IPS DF 4.7 (cell line): ENCODE measurements at regions not wholly inside any gene's neighbourhood (a gene's known extent, or its start where the extent isn't known, plus 50 kb on each side); places are given as distances from the start of the nearest gene placed in this dataset.

ENCODE experiments used
- DNase-seq: peaks from one replicate; pipeline ENCODE4 v3.0.0-alpha.2; 2013; ENCODE audit warnings: low spot score; ENCODE audit errors: extremely low read depth

DNA sequence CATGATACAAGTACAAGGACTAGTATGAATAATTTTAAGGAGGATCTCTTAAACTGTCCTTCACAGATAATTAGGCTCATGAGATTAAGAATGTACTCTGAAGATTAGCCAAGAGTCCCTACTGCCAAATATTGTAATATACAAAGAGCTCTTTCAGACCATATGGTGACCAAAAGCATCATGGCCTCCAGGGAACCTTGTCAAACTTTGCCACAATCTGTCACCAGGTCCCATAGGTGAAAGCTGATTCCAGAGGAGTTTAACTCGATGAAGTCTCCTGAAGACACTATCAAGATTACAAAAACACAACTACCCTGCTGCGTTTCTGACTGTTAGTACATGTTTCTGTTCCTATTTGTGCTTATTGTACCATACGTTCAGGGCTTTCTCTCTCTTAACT lies 395.4 kb upstream of the ITGA1 start:
- DNase-seq: no peak

DNA sequence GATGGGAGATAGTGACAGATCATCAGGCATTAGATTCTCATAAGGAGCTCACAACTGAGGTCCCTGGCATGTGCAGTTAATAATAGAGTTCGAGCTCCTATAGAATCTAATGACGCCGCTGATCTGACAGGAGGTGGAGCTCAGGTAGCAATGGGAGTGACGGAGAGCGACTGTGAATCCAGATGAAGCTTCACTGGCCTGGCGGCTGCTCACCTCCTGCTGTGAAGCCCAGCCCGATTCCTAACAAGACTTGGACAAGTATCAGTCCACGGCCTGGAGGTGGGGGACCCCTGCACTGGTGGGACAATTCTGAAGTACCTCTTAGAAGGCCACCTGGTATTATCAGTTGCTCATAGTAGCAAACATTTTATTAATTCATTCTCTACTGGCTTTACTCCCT lies 377.9 kb upstream of the ITGA1 start:
- DNase-seq: no peak

DNA sequence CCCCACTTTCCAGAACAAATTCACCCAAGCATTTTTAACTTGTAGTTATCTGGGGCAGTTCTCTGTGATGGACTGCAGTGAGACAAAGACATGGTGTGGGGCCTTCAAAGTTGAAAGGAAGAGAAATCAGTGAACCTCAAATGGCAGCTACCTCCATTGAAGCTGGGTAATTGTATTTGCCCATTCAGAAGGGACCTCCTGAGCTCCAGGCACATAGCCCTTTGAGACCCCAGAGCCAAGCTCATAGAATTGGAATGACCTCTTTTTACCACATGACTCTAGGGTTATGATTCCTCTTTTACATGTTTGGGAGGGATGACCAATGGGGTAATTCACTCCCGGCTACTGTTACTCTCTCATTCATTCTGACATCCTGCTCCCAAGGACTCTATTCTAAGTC lies 368.4 kb upstream of the ITGA1 start:
- DNase-seq: no peak

DNA sequence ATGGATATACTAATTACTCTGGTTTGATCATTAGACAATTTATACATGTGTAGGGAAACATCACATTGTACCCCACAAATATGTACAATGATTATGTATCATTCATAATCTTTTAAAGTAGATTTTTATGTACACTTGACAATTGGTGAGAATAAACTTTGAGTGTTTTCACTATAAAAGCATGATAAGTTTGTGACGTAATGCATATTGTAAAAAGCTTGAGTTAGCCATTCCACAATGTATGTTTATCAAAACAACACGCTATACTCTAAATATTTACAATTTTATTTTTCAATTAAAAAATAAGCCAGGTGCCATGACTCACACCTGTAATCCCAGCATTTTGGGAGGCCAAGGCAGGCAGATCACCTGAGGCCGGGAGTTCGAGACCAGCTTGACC lies 360.1 kb upstream of the ITGA1 start:
- DNase-seq: no peak

DNA sequence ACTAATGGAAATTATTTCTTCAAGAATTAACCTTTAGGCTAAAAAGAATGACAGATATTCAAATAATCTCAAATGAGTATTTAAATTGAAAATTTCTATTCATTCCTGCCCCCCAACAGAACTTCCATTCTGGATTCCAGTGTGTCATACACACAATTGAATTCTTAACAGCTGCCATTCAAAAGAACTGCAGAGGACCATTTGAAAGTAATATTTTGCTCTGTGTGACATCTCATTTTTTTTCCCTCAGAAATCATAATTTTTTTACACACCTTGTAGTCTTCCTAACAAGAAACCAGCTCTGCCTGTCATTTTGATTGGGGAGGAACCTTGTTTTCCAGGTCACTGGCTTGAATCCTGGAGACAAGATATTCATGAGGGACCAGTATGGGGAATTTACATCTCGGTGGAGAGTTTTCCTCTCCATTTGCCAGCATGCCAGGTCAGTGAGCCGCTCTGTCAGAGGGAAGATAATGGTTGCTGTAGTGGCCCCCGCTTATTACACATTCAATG lies 358.7 kb upstream of the ITGA1 start:
- no peak for DNase-seq

DNA sequence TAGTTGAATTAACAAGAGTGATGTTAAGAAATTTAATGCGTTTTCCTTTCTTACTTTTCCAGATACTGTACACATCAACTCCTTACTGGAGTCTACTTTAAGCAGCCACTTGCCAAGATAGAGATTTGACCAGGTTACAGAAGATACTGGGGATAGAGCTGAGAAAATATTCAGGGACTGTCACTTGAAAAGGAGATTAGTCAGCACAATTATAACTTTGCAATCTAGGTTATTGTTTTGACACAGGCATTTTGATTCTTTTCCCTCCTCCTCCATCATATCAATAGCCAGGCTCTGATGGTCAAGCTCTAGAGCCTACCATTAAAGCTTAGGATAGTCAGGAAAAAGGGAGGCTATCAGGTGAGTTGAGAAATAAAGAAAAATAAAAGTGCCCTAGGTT lies 345.9 kb upstream of the ITGA1 start:
- DNase-seq: no peak

DNA sequence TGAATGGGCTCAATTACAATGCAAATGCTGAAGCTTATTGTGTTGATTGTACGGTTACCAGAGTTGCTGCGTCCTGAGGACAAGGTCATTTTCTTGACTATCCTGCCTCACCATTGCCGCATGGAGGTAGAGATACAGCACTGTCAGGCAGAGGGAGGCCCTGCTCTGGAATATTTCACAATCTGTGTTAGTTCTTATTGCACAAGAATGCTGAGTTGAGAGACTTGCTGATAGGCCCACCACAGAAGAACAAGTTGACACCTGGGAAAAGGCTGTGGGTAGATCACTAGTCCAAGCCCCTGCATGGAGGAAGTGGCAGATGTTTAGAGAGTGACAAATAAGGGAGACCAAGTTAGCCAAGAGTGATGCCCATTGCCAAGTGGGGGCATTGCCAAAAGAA lies 344.5 kb upstream of the ITGA1 start:
- DNase-seq: no peak

DNA sequence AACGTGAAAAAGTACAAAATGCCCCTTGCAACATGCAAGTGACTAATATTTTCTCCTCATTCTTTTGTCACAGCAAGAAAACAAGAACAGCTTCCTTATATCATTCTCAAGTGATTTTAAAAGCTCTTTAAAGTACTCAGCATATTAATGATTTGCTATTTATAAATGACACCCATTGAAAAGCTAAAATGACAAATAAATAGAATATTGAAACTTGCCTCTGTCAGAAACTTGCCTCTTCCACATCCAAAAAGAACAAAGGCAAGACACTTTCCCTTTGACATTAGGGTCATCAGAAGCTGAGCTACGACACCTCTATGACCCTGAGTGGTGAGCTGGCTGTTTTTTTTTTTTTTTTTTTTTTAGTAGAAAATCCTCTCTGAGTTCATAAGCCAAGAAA lies 339.6 kb upstream of the ITGA1 start:
- DNase-seq: no peak

DNA sequence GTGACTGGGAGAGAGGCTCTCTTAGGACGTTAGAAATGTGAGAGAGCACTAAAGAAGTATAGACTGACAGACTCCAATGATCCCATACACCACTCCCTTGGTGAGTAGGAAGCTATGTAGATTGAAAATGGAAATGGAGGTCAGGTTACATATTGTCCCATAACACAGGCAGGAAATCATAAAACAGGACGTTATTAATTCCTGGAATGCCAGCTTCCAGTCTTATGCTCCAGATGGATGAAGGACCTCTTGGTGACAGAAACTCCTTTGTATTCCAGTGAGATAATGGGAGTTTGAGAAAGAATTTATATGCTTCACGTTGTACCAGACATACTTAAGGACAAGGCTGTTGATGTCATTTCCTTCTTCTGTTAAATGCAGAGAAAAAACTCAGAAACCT lies 338.2 kb upstream of the ITGA1 start:
- no peak for DNase-seq

DNA sequence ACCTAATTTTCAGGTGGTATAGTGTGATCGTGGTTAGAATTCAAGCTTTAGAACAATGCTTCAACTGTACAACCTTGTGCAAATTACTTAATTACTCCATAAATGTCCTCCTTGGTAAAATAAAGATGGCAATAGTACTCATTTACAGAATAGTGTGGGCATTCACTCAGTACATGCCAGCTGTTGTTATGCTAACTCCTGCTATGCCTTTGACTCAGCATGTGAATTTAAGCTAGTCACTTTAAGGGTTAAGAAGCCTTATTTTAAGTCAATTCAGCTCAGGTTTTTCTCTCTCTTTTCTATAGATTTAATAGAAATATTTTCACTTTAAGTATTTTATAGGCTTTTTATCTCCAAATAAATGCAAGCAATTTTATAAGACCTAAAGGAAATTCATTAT lies 335.6 kb upstream of the ITGA1 start:
- DNase-seq: peak; percentile 9

DNA sequence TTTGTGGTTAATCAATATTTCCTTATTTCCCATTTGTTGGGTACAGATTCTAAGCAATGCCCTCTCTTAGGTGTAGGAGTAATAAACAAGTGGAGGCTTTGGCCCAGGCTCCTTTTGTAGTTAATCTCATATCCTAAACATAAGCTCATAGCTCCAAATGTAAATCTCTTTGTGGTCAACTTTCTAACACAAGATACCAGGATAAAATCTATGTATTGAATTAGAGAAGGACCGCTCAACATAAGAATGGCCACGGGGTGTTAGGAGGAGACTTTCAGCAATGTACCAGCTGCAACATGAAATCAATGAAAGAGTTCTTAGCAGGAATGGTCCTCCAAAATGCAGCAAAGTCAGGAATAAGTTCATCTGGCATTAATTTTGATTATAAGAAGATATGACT lies 334.5 kb upstream of the ITGA1 start:
- DNase-seq: no peak

DNA sequence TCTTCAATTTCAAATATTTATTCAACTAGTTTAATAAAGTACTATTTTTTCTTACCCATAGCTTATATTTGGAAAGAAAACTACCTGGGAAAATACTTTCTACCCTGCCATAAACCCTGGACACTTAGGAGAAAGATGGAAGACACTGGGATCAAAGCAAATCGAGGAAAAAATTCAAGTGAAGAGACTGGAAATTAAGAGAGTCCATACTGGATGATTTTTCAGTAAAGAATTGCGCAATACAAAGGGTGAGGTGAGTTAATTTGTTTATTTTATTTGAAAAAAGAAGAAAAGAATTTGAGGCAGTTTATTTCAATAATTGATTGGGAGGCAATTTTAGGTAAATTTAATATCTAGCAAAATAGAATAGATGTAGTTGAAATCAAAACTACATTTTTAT lies 331.8 kb upstream of the ITGA1 start:
- DNase-seq: no peak

DNA sequence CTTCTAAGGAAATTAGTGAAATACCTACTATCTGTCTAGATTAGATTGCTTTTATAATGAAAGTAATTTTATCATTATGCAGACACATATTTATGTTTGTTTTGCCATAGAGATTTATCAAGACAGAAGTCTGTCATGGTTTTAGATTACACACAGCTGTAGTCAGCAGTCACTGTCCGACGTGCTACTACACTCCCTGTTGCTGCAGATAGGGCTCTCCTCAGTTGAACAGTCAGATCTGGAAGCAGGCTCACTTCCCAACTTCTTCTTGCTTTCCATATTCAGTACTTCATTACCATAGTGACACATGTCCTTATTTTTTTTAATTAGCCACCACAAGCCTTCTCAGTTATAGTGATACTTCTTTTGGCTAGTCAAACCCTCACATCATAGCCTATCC lies 329.9 kb upstream of the ITGA1 start:
- no peak for DNase-seq

DNA sequence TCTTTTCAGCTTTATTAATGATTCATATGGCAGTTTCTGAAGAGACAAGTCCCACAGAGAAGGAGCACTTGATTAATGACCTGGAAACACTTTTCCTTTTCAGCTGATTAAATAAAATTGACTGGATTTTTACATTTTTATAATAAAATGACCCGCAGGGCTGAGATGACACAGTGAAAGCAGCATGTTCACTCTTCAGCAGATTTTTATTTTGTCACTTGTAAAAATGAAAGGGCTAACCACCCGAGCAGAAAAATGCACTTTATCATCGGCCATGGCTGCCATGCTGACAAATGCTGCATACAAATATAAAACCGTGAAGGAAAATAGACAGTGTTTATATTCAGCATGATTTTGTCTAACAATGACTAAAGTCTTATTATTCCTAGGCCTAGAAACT lies 321.6 kb upstream of the ITGA1 start:
- DNase-seq: no peak

DNA sequence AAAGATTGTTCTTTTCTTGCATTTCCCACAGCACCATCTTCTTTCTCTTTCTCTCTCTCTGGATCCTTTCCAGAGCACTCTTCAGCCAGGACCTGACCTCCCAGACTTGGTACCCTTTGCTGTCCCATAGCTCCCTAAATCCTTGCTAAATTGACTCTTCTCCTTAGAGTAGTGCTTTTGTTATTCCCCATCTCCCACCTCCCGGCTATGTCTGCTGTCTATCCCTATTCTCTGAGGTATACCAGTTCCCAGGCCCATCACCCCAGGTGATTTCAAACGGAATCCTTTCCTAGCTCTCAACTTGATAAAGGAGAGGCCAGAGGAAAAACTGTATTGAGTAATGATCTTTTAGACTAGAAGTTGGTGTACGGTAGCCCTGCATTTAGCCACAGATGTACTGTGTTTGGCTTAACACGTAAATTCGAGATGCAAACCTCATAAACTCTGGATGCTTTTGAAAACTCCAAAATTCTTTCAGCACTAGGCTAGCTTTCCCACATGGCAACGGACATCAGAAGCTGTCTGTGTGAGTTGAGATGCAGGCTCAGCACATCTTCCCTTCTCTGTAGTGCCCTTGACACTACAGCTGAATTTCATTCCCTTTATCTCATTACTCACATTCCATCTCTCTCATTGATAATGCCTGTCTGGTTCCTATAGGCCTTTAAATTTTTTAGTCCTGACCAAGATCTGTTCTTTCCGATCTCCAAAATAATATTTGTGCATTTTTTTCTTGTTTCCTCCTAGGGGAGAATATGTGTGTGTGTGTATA lies 320.8 kb upstream of the ITGA1 start:
- DNase-seq: no peak

DNA sequence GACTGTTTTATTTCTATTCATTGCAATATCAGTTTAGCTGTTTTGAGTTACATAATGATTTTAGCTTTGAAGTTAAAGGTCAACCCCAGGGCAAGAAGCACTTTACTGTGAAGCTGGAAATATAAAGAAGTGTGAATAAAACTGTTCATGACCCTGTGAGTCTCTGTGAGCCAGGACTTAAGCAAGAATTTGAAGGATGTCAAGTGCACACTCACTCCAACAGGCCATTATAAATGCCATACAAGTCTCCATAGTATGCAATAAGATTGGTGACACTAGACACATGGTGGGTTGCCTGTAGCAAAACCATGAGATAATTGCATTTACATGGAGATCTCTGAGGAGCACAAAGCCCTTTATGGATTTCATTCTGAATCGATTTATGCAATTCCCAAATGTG lies 318.7 kb upstream of the ITGA1 start:
- DNase-seq: no peak

DNA sequence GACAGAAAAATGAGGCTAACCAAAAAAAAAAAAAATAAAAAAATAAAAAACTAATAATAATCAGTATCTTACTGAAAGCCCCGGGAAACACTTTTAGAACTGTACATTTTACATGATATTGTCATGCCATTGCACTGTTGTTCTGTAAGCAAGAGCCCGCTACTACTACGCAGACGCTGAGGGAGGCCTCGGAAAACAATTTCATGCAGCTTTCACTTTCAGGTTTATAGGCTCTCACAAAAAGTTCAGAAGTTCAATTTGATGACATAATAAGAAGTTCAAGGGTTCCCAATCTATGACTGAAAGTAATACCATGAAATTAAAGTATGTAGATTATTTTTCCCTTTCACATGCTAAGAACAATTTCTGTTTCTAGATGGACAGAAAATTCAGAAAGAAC lies 318.3 kb upstream of the ITGA1 start:
- DNase-seq: no peak

DNA sequence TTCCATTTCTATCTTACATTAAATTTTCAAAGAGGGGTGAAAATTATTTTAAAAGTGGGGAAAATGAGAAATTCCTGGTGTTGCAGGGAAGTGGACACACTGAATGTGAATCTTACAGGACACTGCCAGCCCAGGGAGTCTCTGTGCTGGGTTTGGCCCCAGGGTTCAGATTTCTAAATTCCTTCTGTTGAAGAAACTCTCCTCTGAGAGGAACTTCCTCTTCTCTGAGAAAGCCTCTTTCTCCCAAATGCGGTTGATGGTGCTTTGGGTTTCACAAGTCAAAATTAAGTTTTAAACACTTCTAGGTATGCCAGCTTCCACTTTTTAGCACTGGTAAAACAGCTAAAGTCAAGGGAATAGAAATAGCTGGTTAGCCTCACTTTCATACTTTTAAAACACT lies 317.9 kb upstream of the ITGA1 start:
- no peak for DNase-seq

DNA sequence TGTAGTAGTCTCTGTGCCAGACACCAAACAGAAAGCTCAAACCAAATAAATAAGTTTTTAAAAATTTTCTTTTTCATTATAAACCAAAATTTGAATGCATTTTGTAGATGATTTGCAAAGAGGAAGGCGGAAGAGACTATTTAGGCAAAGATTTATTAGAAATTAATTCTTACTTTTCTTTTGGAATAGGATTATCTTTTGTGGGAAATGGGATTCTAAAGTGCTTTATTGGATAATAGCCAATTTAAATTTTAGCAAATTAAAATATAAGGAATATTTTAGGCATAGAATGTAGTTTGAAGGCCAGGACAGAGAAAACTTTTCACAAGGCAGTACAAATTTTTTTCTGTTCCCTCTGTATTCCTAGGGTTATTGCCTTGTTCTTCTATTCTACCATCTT lies 311.4 kb upstream of the ITGA1 start:
- DNase-seq: no peak

DNA sequence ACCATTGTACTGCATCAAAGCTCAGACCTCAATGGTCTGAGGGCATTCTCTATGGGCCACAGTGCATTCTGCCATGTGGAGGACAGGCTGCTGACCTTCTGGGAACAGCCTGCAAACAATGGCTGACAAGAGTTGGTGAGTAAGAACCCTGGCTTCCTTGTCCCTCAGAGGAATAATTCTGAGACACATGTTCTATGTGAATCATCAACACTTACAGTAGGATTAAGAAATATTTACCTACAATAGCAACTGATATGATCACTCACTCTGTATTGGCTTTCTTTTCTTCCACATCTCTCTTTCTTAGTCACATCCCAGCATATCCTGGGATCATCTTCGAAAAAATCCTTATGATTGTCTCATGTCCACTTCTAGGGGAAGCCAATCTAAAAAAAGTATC lies 306.5 kb upstream of the ITGA1 start:
- no peak for DNase-seq

DNA sequence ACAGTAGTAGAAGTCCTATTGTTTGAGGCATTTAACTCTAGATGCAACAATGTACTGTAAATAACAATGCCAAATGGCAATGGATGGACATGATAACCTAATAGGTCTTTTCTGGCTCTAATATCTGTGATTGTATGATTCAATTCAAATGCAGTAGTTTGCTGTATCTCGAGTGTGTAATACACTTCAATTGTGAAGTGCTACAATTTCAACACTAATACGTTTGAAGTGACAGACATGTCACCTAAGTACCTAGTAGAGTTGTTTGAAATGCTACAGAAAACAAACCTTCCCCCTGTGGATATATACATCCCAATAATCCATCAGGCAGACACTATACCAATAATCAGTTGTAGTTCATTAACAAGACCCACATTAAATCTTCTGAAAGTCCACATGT lies 305.9 kb upstream of the ITGA1 start:
- DNase-seq: no peak

DNA sequence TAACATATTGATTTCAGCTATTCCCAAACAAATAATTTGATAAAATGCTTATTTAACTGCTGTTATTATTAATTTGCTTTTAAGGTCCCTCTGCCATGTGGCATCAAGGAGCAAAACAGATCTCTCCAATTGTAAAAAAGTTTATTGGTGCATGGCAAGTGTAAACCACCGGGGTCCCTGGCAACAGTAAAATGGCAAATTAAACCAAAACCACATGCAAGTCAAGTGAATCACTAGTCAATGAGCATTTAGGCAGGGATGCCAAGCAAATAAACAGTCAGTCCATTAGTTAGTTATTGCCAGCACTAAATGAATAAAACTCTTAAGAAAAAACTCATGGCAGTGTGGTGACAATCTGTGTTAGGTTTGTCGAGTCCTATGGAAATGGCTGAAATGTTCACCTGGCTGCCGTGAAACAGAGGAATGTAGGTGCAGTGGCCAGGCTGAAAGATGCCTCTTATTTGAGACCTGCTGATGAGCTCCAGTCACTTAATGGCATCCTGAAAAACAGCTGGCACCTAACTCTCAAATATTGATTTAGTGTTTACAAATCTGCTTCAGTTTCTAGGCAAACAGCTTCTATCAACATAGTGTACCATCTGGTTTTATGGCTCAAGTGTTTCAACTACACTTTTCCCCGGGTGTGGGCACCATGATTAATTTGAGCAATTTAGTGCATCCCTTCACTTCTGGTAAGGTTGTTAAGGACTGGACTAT lies 296.5 kb upstream of the ITGA1 start:
- DNase-seq: no peak

DNA sequence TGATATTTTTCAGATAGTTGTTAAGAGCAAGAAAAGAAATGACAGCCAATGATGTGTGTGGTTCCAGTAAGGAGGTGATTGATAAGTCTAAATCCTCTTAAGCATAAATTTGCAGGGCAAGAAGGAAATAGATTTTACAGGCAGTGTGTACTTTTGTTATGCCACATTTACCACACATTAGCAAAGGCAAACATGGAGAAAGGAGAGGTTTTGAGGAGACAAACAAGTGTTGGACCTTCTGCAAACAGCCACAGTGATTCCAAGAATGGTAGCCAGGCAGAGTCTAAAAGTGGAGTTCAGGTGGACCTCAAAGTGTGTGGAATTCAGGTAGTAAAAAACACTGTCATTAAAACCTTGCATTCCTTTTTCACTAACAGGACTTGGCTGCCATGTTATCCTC lies 295.9 kb upstream of the ITGA1 start:
- no peak for DNase-seq
